GM03348 (cell line): ENCODE measurements at regions not wholly inside any gene's neighbourhood (a gene's known extent, or its start where the extent isn't known, plus 50 kb on each side); places are given as distances from the start of the nearest gene placed in this dataset.
"Not testable (repeated sequence)": the region's sequence is repeated elsewhere in the genome, so short reads cannot be mapped to it uniquely, and the experiment has no call there.

Experiments
- DNase-seq: peaks from one replicate; pipeline ENCODE4 v3.0.0; 2012; ENCODE audit warnings: low spot score

DNA sequence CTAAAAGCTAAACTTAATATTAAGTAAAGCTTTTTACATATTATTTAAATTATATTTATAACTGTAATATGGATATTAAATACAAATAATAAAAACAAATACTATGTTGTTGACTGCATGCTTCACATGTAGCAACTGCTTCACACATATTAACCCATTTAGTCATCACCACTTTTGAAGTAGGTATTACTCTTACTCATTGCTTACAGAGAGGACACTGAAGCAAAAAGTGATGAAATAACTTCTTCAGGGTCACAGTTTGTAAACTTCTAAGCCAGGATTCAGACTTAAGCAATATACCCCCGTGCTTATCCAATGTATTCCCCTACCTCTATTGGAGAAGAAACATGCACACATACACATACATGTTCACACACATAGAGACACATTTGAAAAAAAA lies 166.6 kb downstream of the DKK2 start:
- DNase-seq = peak; percentile 33

DNA sequence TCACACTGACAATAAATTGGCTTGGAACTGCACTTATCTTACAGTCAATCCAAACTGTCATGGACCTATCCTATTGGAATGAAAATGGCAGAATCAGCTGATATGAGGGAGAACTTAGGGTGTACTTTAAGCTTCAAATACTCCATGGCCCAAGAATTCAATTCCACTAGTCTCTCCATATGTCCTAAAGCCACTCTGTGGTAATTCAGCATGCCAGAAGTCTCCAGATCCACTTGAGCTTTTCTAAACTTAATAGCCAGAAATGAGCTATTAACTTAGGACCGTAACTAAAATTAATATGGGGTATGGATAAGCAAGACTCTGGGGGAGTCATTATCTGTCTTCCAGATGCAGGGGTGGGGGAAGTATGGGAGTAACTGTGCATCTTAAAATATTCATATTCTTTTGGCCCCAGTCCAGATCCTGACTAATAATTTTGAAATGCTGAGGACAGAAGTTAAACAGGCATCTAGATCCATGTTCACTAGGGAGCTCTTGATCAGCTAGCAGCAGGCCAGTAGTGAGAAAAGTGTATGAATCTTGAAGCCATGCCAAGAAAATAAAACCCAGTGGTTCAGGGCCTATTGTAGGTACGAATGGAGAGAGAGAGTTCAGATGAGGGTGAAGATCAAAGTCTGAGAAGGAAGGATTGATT lies 167.6 kb downstream of the DKK2 start:
- DNase-seq = peak; percentile 16

DNA sequence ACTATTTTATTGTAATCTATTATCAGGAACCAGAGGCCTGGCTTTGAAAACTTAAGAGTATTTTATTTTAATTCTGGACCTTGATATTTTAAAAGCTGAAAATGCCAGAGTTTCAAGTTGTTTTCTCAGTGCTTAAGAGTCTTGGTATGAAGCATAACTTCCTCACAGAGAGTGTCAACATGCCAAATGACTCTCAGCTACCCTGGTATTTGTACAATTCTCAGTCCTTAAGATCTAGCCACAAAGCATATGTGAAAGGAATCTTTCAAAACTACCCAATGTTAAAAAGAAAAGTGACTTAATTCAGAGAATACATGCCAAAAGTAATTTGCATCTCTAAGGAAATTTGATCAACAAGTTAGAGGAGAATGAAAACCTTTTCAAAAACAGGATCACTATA lies 171.9 kb downstream of the DKK2 start:
- peak; percentile 54 for DNase-seq

DNA sequence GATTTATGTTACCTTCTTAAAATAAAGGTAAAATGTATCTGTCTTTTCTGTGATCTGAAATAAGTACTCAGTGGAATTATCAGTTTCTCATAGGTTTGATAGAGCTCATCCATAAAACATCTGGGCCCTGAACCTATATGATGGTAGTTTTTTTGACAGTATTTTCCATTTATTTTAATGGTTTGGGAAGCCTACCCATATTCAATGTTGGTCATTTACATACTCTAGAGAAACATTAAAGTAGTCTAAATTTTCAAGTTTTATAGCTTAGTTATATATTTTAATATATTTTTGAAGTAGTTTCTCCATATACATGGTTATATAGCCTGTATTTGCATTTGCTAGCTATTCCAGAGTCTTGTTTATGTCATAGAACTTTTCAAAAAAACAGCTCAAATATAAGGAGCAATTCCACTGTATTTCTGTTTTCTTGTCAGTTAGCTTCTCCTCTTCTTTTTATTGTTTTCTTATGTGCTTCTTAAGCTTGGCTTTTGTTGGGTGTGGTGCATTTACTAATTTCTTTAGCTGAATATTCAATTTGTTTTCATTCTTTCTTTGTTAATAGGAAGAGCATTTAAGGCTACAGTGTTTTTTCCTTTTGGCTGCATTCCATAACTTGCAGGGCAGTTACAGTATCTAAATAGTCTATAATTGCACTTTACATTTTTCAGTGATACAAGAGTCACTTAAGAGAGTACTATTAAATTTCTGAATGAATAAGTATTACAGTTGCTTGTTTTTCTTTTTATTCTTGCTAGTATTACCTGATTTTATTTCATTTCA lies 181.4 kb downstream of the DKK2 start:
- no peak for DNase-seq

DNA sequence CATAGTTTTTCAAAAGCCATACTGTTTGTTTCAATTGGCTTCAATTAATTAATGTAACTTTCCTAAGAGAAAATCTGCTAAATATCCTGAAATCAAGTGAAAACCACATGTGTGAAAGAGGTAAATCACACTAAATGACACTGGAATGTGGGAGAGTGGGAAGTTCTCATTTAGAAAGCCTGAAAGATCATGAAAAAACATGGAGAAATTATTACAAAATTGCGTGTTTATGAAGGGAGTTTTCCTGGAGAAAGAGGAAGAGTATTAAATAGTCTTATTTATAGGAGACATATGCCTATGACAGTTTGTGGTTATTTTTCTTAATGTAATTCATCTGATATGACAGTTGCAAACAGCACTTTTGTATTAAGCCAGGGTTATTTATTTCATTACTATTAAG lies 183.7 kb downstream of the DKK2 start:
- peak; percentile 6 for DNase-seq

DNA sequence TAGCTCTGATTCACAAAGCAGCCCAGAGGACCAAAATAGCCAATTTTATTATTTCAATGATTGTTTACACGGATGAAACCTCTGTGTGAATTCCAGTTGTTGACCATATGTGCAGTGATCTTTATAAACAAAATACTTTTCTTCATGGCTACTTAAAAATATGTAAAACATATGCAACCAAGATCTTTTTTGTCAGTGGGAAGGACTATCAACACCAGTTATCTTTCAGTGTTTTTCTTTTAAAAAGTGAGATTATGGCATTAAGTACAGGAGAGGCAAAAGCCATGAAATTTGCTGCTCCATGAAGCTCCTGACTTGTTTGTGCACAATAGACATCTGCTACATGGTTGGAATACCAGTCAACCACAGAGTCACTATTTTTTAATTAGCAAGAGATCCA lies 184.4 kb downstream of the DKK2 start:
- DNase-seq = peak; percentile 16

DNA sequence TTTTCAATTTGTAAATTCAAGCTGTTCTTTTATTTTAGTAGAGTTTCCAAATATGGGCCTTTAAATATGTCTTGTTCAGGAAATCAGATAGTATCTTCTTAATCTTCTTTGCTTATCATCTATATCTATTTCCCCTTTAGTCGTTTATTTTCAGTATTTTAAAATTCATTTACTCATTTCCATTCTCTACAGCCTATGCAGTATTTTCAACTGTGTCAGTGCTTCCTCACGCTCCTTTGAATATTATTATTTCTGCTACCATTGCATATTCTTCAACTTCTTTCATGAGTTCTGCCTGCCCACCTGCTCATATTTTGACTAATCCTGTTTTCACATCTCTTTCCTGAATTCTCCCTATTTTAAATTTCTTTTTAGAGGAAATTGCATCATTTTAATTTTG lies 185.4 kb downstream of the DKK2 start:
- no peak for DNase-seq

DNA sequence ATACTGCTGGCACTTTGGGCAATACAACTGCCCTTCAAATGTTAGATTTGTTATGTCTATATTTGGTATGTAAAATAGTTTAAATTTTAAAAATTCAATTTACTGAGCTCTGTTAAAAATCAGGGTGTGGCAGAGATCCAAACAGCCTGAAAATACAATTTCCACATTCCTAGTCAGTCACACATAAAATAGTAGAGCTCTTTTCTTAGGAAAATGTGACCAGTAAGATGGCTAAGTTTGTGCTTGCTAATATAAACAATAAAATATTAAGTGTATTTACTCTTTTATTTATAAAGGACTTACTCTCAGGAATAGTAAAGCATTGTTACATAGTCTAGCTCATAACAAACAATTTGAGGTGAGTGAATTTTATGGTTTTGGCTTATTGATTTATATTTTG lies 200.2 kb downstream of the DKK2 start:
- peak; percentile 17 for DNase-seq

DNA sequence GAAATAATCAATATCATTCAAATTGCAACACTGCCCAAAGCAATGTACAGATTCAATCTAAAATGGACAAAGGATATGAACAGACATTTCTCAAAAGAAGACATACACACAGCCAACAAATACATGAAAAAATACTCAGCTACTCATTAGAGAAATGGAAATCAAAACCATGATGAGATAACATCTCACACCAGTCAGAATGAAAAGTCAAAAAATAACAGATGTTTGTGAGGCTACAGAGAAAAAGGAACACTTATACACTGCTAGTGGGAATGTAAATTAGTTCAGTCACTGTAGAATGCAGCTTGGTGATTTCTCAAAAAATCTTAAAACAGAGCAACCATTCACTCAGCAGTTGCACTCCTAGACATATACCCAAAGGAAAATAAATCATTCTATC lies 205.2 kb downstream of the DKK2 start:
- no peak for DNase-seq

DNA sequence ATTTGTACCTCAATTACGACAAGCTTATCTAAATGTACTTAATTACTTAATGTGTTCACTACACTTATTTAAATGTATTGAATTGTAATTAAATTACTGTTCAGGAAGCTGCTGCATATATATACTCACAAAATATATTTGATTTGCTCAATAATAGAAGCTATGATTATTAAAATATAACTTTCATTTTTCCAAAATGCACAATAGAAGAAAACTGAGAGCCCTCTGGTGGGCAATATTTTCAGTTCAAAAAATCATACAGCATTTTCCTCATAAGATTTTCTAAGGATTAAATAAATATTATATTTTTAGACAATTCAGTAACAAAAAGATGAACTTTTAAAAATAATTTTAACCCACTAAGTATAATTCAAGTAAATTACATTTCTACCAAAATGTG lies 217.3 kb downstream of the DKK2 start:
- DNase-seq = no peak

DNA sequence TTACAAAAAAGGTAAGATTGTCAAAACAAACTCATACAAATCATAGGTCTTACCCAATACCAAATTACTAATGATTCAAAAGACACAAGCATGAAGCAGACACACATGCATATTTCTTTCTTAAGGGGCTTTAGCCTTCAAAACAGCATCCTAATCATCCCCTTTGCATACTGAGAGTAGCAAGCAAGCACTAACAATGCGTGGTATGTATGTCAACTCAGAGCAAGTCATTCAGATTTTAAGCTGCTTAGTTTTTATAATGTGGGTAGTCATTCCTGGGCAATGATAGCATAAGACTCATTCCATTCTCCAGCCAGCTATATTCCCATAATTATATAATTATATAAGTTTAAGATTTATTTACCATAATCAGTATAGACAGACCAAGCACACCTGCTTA lies 219.6 kb downstream of the DKK2 start:
- peak; percentile 47 for DNase-seq

DNA sequence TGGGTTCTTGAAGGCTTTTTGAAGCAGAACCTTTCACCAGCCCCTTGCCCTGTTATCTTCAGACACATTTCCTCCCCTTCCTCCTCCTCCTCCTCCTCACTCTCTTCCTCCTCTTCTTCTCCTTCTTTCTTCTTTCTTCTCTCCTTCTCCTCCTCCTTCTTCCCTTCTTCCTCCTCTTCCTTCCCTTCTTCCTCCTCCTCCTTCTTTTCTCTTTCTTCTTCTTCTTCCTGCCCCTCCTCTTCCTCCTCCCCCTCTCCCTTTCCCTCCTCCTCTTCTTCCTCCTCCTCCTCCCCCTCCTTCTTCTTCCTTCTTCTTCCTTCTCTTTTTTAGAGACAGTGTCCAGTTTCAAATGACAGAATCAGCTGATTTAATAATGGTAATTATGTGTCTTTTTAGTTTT lies 226.0 kb downstream of the DKK2 start:
- DNase-seq = no peak

DNA sequence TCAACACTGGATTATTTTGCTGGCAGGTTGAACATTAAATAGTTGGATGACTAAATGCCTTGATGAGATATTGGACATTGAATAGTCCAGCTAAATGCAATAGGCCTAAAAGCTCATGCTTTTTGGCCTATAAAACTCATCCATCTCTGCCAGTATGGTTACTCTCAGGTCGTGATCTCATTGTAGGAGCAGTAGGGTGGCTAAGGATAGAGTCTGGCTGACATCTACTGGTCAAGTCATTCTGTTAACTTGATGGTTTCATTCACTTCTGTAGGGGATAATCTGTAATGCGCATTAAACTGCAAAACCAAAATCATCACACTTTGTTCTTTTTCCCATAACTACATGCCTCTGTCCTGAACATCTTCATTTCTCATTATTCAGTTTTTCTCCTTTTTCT lies 227.0 kb downstream of the DKK2 start:
- peak; percentile 41 for DNase-seq

DNA sequence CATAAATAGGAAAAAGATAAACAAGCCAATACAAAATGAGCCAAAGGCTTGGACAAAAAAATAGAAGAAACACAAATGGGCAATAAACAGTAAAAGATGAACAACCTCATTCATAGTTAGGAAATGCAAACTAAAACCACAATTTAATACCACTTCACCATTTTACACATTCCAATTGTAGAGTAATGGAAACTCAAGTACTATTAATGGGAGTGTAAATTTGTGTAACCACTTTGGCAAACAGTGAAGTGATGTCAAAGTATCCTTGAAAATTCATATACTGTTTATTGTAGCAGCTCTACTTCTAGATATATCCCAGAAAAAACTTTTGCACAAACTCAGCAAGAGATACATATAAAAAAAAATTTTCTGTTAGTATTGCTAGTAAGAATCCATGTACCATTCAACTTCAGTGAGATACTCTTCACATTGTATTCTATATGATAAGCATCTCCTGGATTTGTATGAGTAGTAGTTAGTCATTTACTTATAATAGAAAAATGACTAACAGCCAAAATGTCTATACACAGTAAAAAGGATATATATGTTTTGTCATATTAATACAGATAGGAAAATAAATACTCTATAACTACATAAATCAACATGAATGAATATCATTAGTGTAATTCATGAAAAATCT lies 229.8 kb downstream of the DKK2 start:
- no peak for DNase-seq

DNA sequence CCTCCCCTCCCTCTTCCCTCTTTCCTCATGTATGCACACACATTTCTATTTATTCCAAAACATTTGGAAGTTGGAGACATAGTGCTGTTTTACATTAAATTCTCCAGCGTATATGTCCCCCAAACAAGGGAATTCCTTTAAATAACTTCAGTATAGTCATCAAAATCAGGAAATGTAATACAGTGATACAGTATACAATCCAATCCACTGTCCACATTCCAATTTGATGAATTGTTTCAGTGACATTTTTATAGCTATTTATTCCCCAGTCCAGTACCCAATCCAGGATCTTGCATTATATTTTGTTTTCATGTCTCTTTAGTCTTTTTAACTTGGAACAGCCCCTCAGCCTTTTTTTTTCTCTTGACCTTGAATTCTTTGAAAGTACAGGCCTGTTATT lies 233.0 kb downstream of the DKK2 start:
- no peak for DNase-seq

DNA sequence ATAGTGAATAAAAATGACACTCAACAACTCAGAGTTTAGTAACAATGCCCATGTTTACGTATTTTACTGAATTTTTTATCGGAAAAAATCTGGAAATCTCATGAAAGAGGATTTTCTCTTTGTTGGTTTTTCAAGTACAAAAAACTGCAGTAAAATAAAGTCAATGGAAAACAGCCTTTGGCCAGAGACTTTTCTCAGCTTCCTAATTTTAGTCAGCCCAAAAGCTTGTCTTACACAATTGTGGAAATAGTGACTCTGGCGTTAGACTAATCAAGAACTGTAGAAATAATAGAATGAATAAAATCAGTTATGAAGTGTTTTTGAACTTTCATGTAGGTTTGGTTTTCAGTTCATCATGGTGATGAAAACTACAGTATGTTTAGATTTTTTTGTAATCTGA lies 234.7 kb downstream of the DKK2 start:
- DNase-seq = no peak

DNA sequence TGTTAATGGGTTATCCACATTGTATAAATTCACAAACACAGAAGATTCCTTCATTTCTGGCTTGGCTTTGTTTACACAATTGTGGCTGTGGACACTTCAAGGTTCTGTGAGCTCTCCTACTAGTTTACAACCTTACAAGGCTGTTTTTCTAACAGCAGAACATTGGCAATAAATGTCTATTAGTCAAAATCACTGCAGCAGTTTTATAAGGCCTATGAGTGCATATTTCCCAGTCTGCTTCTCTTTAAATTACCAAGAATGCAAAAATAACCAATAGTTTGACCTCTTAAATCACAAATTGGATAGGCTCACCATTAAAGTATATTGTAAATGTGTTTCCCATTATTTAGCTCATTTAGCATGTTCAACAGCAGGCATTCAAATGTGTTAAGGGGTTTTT lies 239.2 kb downstream of the DKK2 start:
- no peak for DNase-seq

DNA sequence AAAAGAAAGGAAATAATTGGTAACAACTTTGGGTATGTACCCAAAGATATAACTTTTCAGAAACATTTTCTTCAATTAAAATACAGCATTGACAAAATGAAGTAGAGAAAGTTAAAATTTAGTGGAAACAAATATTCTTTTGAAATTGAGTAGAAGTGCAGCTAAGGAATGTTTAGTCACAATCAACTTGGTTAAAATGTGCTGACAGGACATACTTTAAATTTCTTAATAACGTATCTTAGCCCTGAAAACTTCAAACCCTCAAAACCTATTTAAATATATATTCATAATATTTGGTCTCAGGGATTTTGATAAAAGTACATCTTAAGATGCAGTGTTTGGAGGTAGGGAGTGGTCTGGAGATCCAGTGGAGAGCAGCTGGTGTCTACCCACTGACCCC lies 240.8 kb downstream of the DKK2 start:
- no peak for DNase-seq

DNA sequence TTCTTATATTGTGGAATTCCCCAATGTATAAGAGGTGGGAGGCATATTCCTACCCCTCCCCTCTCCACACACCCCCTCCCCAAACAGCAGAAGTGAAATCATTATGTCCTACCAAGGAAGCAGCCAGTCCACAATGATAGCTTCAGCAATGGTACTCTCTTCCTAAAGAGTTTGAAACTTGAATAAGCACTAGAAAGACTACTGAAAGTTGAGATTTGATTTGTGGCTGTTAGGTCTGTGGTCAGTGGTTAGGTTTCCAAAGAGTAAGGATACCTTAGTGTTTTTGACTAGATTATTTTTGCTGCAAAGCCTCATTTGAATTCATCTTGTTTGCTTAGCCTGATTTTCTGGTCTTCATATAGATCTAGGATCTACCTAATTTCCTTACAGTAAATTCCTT lies 242.2 kb downstream of the DKK2 start:
- DNase-seq = no peak

DNA sequence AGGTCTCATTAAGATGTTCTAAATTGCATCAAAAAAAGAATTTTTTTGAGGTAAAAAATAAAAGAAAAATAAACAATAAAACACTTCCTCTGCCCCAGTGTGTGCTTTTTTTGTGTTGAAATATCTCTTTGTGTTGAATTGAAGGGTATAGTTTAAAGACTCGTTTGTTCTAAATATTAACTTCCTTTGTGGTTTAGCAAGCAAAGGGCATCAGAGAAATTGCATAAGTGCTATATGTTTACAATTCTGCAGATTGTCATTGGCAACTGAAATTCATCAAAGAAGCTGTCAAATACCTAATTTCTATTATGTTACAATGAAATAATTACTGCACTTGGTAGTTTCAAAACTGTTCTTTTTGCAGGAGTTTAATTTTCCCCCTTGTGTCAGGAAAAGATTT lies 260.5 kb downstream of the DKK2 start:
- no peak for DNase-seq

DNA sequence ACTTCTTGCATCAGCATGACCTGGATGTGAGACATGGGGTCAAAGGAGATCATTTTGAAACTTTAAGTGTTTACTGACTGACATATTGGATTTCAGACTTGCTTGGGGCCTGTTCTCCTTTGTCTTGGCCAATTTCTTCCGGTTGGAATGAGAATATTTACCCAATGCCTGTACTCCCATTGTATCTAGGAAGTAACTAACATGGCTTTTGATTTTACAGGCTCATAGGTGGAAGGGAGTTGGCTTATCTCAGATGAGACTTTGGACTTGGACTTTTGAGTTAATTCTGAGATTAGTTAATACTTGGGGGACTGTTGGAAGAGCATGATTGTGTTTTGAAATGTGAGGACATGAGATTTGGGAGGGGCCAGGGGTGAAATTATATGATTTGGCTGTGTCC lies 262.1 kb downstream of the DKK2 start:
- DNase-seq = not testable (repeated sequence)

DNA sequence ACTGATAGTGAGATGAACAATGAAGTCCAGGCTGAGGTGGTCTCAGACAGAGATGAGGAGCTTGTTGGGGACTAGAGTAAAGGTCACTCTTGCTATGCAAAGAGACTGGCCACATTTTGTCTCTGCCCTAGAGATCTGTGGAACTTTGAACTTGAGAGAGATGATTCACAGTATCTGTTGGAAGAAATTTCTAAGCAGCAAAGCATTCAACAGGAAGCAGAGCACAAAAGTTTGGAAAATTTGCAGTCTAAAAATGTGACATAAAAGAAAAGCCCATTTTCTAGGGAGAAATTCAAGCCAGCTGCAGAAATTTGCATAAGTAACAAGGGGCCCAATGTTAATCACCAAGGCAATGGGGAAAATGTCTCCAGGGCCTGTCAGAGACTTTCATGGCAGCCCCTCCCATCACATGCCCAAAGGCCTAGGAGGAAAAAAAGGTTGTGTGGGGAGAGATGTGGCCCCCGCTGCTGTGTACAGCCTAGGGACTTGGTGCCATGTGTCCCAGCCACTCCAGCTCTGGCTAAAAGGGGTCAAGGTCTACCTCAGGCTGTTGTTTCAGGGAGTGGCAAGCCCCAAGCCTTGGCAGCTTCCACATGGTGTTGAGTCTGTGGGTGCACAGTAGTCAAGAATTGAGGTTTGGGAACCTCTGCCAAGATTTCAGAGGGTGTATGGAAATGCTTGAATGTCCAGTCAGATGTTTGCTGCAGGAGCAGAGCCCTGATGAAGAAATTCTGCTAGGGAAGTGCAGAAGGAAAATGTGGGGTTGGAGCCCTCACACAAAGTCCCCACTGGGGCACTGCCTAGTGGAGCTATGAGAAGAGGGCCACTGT lies 262.8 kb downstream of the DKK2 start:
- peak; percentile 7 for DNase-seq

DNA sequence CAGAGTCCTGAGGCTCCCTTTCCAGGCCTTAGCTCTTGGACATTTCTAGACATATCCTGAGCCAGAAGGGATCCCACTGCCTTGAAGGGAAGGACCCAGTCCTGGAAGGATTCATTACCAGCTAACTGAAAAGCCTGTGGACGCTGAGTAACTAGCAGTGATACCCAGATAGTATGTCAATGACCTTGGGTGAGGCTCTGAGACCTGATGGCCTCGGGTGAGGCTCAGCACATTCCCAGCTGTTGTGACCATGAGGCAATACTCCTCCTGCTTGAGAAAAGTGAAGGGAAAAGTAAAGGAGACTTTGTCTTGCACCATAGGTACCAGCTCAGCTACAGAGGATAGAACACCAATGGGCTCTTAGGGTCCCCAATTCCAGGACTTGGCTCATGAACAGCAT lies 268.1 kb downstream of the DKK2 start:
- no peak for DNase-seq
